WTC11 (cell line): ENCODE measurements at regions not wholly inside any gene's neighbourhood (a gene's known extent, or its start where the extent isn't known, plus 50 kb on each side); places are given as distances from the start of the nearest gene placed in this dataset.

Experiments used
- ATAC-seq: fragments of 200-7000 bp; cut with Tn5 transposase; 2 replicates; pipeline ENCODE4 v1.10.0; 2021; ENCODE audit warnings: mild to moderate bottlenecking, moderate library complexity
- CTCF ChIA-PET: fragments of 300-600 bp; sonication (Branson Sonifier 250); formaldehyde crosslinking; loops from one replicate; lab custom pipeline; 2021; ENCODE audit warnings: antibody characterized with exemption; lab: Charles Lee
- POLR2A ChIA-PET: fragments of 350-600 bp; sonication (Branson Sonifier 250); formaldehyde crosslinking; loops from one replicate; lab custom pipeline; 2021; ENCODE audit warnings: antibody characterized with exemption; lab: Charles Lee
- DNase-seq: peaks from one replicate; pipeline ENCODE4 v3.0.0; 2021; ENCODE audit warnings: low spot score
- H3K27ac Mint-ChIP-seq: 2 replicates; pipeline ENCODE4 v1.8.0; 2021; ENCODE audit warnings: mixed read lengths
- H3K27me3 Mint-ChIP-seq: 2 replicates; pipeline ENCODE4 v1.8.0; 2021; ENCODE audit warnings: low read depth, mild to moderate bottlenecking, moderate library complexity, mixed read lengths
- H3K36me3 Mint-ChIP-seq: 2 replicates; pipeline ENCODE4 v1.8.0; 2021; ENCODE audit warnings: mixed read lengths
- H3K4me1 Mint-ChIP-seq: 2 replicates; pipeline ENCODE4 v1.8.0; 2022; ENCODE audit warnings: mixed read lengths
- H3K4me3 Mint-ChIP-seq: 2 replicates; pipeline ENCODE4 v1.8.0; 2021; ENCODE audit warnings: mild to moderate bottlenecking, moderate library complexity, mixed read lengths
- H3K9me3 Mint-ChIP-seq: 2 replicates; pipeline ENCODE4 v1.8.0; 2021; ENCODE audit warnings: mixed read lengths
- ETV6 ChIP-seq: sonication (generic); formaldehyde crosslinking; IDR thresholded peaks from 2 replicates; pipeline ENCODE4 v1.8.1; 2022; ENCODE audit warnings: mild to moderate bottlenecking, missing genetic modification reagents
- FOXJ3 ChIP-seq: sonication (generic); formaldehyde crosslinking; IDR thresholded peaks from 2 replicates; pipeline ENCODE4 v1.9.0; 2021; ENCODE audit warnings: missing genetic modification reagents, mild to moderate bottlenecking, borderline replicate concordance
- GABPB1 ChIP-seq: sonication (generic); formaldehyde crosslinking; IDR thresholded peaks from 2 replicates; pipeline ENCODE4 v1.8.1; 2023; ENCODE audit warnings: mild to moderate bottlenecking, missing genetic modification reagents
- IRF2 ChIP-seq: sonication (generic); formaldehyde crosslinking; IDR thresholded peaks from 2 replicates; pipeline ENCODE4 v1.8.0; 2022; ENCODE audit warnings: low read depth, missing genetic modification reagents, borderline replicate concordance
- MXD4 ChIP-seq: fragments of 250-450 bp; sonication (Bioruptor Pico); IDR thresholded peaks from 2 replicates; pipeline ENCODE4 v1.8.0; 2021; ENCODE audit warnings: mild to moderate bottlenecking, moderate library complexity, borderline replicate concordance
- MYBL2 ChIP-seq: sonication (generic); formaldehyde crosslinking; IDR thresholded peaks from 2 replicates; pipeline ENCODE4 v1.8.1; 2023; ENCODE audit warnings: mild to moderate bottlenecking, moderate library complexity, missing genetic modification reagents
- NFATC4 ChIP-seq: fragments of 250-450 bp; sonication (Bioruptor Pico); IDR thresholded peaks from 2 replicates; pipeline ENCODE4 v1.9.0; 2021; ENCODE audit warnings: mild to moderate bottlenecking
- NR3C1 ChIP-seq: sonication (generic); formaldehyde crosslinking; conservative IDR thresholded peaks from 2 replicates; pipeline ENCODE4 v1.8.1; 2023; ENCODE audit warnings: low read depth, mild to moderate bottlenecking, missing genetic modification reagents
- OVOL2 ChIP-seq: fragments of 250-450 bp; sonication (Bioruptor Pico); IDR thresholded peaks from 2 replicates; pipeline ENCODE4 v1.9.0; 2021; ENCODE audit warnings: mild to moderate bottlenecking, borderline replicate concordance
- TEAD4 ChIP-seq: sonication (generic); formaldehyde crosslinking; IDR thresholded peaks from 2 replicates; pipeline ENCODE4 v1.8.0; 2022; ENCODE audit warnings: mild to moderate bottlenecking, missing genetic modification reagents
- ZNF232 ChIP-seq: sonication (generic); formaldehyde crosslinking; IDR thresholded peaks from 2 replicates; pipeline ENCODE4 v1.8.0; 2022; ENCODE audit warnings: mild to moderate bottlenecking, missing genetic modification reagents
- ZNF416 ChIP-seq: fragments of 250-450 bp; sonication (Bioruptor Pico); IDR thresholded peaks from 2 replicates; pipeline ENCODE4 v1.9.0; 2021; ENCODE audit warnings: mild to moderate bottlenecking, inconsistent platforms
- TF ChIP-seq, protein P1 (sequence below): sonication (generic); formaldehyde crosslinking; IDR thresholded peaks from 2 replicates; pipeline ENCODE4 v1.8.0; 2023; ENCODE audit warnings: mild to moderate bottlenecking, missing genetic modification reagents
- TF ChIP-seq, protein P2 (sequence below): sonication (generic); formaldehyde crosslinking; conservative IDR thresholded peaks from 2 replicates; pipeline ENCODE4 v1.8.1; 2022; ENCODE audit warnings: mild to moderate bottlenecking, missing genetic modification reagents
- TF ChIP-seq, protein P3 (sequence below): fragments of 250-450 bp; sonication (Bioruptor Pico); IDR thresholded peaks from 2 replicates; pipeline ENCODE4 v1.9.0; 2021; ENCODE audit warnings: mild to moderate bottlenecking, borderline replicate concordance
- TF ChIP-seq, protein P4 (sequence below): fragments of 250-450 bp; sonication (Bioruptor Pico); IDR thresholded peaks from 2 replicates; pipeline ENCODE4 v1.9.0; 2021; ENCODE audit warnings: moderate library complexity, mild to moderate bottlenecking, inconsistent platforms, borderline replicate concordance
- TF ChIP-seq, protein P5 (sequence below): sonication (generic); formaldehyde crosslinking; IDR thresholded peaks from 2 replicates; pipeline ENCODE4 v1.8.1; 2023; ENCODE audit warnings: mild to moderate bottlenecking, missing genetic modification reagents, moderate library complexity
- TF ChIP-seq, protein P6 (sequence below): sonication (generic); formaldehyde crosslinking; IDR thresholded peaks from 2 replicates; pipeline ENCODE4 v1.8.1; 2023; ENCODE audit warnings: mild to moderate bottlenecking, moderate library complexity, missing genetic modification reagents

DNA sequence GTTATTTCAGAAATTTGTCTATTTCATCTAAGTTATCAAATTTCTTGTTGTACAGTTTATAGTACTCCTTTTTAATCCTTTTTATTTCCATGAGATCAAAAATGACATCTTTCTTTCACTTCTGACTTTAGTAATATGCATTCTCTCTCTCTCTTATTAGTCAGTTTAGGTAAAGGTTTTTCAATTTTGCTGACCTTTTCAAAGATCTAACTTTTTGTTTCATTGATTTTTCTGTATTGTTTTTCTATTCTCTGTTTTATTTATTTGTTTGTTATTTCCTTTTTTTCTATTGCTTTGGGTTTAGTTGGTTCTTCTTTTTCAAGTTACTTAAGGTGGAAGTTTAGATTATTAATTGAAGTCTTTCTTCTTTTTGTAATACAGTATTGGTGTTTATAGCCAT lies 294.2 kb downstream of the CCDC85A start (continued):
- TF ChIP-seq, protein P1, sequence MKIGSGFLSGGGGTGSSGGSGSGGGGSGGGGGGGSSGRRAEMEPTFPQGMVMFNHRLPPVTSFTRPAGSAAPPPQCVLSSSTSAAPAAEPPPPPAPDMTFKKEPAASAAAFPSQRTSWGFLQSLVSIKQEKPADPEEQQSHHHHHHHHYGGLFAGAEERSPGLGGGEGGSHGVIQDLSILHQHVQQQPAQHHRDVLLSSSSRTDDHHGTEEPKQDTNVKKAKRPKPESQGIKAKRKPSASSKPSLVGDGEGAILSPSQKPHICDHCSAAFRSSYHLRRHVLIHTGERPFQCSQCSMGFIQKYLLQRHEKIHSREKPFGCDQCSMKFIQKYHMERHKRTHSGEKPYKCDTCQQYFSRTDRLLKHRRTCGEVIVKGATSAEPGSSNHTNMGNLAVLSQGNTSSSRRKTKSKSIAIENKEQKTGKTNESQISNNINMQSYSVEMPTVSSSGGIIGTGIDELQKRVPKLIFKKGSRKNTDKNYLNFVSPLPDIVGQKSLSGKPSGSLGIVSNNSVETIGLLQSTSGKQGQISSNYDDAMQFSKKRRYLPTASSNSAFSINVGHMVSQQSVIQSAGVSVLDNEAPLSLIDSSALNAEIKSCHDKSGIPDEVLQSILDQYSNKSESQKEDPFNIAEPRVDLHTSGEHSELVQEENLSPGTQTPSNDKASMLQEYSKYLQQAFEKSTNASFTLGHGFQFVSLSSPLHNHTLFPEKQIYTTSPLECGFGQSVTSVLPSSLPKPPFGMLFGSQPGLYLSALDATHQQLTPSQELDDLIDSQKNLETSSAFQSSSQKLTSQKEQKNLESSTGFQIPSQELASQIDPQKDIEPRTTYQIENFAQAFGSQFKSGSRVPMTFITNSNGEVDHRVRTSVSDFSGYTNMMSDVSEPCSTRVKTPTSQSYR (CRISPR knock-in tag) = no peak
- TF ChIP-seq IRF2 (CRISPR knock-in tag) (no peak), MXD4 (CRISPR knock-in tag) (no peak), TEAD4 (CRISPR knock-in tag) (no peak), FOXJ3 (CRISPR knock-in tag) (no peak)
- TF ChIP-seq, protein P2, sequence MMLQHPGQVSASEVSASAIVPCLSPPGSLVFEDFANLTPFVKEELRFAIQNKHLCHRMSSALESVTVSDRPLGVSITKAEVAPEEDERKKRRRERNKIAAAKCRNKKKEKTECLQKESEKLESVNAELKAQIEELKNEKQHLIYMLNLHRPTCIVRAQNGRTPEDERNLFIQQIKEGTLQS (CRISPR knock-in tag) = no peak
- TF ChIP-seq, protein P3, sequence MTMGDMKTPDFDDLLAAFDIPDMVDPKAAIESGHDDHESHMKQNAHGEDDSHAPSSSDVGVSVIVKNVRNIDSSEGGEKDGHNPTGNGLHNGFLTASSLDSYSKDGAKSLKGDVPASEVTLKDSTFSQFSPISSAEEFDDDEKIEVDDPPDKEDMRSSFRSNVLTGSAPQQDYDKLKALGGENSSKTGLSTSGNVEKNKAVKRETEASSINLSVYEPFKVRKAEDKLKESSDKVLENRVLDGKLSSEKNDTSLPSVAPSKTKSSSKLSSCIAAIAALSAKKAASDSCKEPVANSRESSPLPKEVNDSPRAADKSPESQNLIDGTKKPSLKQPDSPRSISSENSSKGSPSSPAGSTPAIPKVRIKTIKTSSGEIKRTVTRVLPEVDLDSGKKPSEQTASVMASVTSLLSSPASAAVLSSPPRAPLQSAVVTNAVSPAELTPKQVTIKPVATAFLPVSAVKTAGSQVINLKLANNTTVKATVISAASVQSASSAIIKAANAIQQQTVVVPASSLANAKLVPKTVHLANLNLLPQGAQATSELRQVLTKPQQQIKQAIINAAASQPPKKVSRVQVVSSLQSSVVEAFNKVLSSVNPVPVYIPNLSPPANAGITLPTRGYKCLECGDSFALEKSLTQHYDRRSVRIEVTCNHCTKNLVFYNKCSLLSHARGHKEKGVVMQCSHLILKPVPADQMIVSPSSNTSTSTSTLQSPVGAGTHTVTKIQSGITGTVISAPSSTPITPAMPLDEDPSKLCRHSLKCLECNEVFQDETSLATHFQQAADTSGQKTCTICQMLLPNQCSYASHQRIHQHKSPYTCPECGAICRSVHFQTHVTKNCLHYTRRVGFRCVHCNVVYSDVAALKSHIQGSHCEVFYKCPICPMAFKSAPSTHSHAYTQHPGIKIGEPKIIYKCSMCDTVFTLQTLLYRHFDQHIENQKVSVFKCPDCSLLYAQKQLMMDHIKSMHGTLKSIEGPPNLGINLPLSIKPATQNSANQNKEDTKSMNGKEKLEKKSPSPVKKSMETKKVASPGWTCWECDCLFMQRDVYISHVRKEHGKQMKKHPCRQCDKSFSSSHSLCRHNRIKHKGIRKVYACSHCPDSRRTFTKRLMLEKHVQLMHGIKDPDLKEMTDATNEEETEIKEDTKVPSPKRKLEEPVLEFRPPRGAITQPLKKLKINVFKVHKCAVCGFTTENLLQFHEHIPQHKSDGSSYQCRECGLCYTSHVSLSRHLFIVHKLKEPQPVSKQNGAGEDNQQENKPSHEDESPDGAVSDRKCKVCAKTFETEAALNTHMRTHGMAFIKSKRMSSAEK (CRISPR knock-in tag) = no peak

DNA sequence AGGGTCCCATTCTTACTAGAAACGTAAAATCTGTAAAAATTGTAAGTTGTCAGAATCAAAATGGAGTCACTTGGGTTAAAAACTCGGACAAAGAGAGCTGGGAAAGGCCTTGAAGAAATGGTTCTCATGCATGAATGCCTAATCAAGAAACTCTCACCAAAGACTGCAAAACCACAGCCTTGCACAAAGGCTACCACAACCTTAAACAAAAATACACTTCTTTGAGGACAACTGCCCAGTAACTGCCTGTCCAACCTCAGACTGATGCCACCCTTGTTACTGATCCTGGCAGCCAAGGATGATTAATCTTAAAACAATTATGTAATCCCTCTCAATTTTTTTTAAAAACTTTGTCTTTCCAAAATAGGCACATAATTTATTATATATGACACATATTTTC lies 299.3 kb downstream of the CCDC85A start:
- no peaks in the 10 kb centered on the region for H3K27me3 Mint-ChIP-seq
- DNase-seq (no peak), ATAC-seq (no peak)
- ChIA-PET CTCF (no interaction called here), POLR2A (no interaction called here)
- peaks cover 6% of the 10 kb centered on the region for H3K9me3 Mint-ChIP-seq
- H3K27ac Mint-ChIP-seq = no peak overlapping the region
- no peaks in the 10 kb centered on the region for H3K36me3 Mint-ChIP-seq
- TF ChIP-seq, protein P4, sequence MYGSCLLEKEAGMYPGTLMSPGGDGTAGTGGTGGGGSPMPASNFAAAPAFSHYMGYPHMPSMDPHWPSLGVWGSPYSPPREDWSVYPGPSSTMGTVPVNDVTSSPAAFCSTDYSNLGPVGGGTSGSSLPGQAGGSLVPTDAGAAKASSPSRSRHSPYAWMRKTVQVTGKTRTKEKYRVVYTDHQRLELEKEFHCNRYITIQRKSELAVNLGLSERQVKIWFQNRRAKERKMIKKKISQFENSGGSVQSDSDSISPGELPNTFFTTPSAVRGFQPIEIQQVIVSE (CRISPR knock-in tag) = no peak
- TF ChIP-seq FOXJ3 (CRISPR knock-in tag) (no peak), ZNF232 (CRISPR knock-in tag) (no peak), OVOL2 (CRISPR knock-in tag) (no peak), NFATC4 (CRISPR knock-in tag) (no peak), MYBL2 (CRISPR knock-in tag) (no peak), ZNF416 (CRISPR knock-in tag) (no peak), NR3C1 (no peak), GABPB1 (no peak), ETV6 (CRISPR knock-in tag) (no peak)
- TF ChIP-seq, protein P5, sequence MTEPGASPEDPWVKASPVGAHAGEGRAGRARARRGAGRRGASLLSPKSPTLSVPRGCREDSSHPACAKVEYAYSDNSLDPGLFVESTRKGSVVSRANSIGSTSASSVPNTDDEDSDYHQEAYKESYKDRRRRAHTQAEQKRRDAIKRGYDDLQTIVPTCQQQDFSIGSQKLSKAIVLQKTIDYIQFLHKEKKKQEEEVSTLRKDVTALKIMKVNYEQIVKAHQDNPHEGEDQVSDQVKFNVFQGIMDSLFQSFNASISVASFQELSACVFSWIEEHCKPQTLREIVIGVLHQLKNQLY (CRISPR knock-in tag) = no peak
- TF ChIP-seq, protein P6, sequence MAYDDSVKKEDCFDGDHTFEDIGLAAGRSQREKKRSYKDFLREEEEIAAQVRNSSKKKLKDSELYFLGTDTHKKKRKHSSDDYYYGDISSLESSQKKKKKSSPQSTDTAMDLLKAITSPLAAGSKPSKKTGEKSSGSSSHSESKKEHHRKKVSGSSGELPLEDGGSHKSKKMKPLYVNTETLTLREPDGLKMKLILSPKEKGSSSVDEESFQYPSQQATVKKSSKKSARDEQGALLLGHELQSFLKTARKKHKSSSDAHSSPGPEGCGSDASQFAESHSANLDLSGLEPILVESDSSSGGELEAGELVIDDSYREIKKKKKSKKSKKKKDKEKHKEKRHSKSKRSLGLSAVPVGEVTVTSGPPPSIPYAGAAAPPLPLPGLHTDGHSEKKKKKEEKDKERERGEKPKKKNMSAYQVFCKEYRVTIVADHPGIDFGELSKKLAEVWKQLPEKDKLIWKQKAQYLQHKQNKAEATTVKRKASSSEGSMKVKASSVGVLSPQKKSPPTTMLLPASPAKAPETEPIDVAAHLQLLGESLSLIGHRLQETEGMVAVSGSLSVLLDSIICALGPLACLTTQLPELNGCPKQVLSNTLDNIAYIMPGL = no peak
- no peak overlapping the region for H3K4me3 Mint-ChIP-seq
- peaks cover 4% of the 10 kb centered on the region; the same call in 1 of the 2 replicates for H3K4me1 Mint-ChIP-seq
